ENCODE measurements at regions not wholly inside any gene's neighbourhood (a gene's known extent, or its start where the extent isn't known, plus 50 kb on each side); places are given as distances from the start of the nearest gene placed in this dataset.
A peak's percentile ranks its signal among the peaks of the same experiment; 100 is the strongest.

DNA sequence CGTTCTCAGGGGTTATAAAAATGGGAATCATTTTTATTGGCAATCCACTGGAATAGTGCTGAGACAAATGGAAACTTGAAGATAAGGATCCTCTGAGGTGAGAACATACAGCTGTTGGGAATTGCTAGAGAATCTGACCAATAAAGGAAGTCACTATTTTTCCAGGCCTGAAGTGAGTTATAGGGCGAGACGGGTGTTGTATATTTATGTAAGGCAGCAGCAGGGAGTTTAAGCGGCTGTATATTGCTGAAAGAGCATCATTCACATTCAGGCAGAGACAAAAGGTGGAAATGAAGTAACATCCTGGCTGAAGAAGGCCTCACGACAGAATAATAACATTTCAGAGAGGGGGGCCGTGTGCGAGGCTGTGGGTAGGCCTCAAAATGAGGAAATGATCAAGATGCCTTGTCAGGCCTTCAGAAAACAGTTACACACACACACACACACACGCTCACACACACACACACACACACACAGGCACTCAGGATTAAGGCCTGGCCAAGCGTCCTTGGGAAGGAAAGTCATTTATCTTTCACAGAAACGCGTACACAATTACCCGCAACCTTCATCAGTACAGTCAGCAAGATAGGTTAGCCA lies 964.9 kb upstream of the NR2F2 start:
- Histone ChIP-seq H3K36me3 (ENCODE audit: insufficient read depth) (0 out of 2 replicates have a peak, but pooled peaks cover 4% of the 10 kb centered on the region), H4K20me1 (replicated peaks; ENCODE audit: insufficient read depth) (no peaks in the 10 kb centered on the region), H3K79me2 (replicated peaks; ENCODE audit: insufficient read depth) (no peaks in the 10 kb centered on the region), H3K9me2 (ENCODE audit: insufficient read depth) (no peaks in the 10 kb centered on the region), H3K27me3 (ENCODE audit: insufficient read depth) (no peaks in the 10 kb centered on the region), H2AFZ (peak overlapping the region; percentile 77; the same call in 1 of the 2 replicates), H3K4me1 (ENCODE audit: insufficient read depth) (no peaks in the 10 kb centered on the region), H3K4me3 (no peak overlapping the region), H3K27ac (ENCODE audit: low read depth) (no peak overlapping the region), H3K4me2 (no peak overlapping the region), H3F3A (replicated peaks; ENCODE audit: low read depth) (no peaks in the 10 kb centered on the region)
- ATAC-seq (no peak), DNase-seq (ENCODE audit: low spot score) (no peak)
- peak overlapping the region; percentile 66 for H3K27ac Mint-ChIP-seq
- H3K4me3 Mint-ChIP-seq, result no peak overlapping the region
- H3K36me3 Mint-ChIP-seq (ENCODE audit: low read depth), result peaks cover 3% of the 10 kb centered on the region; the same call in 2 of the 3 replicates
- peaks cover 5% of the 10 kb centered on the region for H3K9me3 Mint-ChIP-seq
- no peaks in the 10 kb centered on the region for H3K27me3 Mint-ChIP-seq (ENCODE audit: insufficient read depth, low read depth, poor library complexity)
- peaks cover 10% of the 10 kb centered on the region; the same call in 2 of the 3 replicates for H3K4me1 Mint-ChIP-seq
- TF ChIP-seq, protein P1, sequence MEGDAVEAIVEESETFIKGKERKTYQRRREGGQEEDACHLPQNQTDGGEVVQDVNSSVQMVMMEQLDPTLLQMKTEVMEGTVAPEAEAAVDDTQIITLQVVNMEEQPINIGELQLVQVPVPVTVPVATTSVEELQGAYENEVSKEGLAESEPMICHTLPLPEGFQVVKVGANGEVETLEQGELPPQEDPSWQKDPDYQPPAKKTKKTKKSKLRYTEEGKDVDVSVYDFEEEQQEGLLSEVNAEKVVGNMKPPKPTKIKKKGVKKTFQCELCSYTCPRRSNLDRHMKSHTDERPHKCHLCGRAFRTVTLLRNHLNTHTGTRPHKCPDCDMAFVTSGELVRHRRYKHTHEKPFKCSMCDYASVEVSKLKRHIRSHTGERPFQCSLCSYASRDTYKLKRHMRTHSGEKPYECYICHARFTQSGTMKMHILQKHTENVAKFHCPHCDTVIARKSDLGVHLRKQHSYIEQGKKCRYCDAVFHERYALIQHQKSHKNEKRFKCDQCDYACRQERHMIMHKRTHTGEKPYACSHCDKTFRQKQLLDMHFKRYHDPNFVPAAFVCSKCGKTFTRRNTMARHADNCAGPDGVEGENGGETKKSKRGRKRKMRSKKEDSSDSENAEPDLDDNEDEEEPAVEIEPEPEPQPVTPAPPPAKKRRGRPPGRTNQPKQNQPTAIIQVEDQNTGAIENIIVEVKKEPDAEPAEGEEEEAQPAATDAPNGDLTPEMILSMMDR (conservative IDR thresholded peaks at IDR 0.05; ENCODE audit: low read depth in 2 of 2), result no peak
- TF ChIP-seq ZNF114 (CRISPR knock-in tag; IDR thresholded peaks at IDR 0.05) (no peak), EZH2phosphoT487 (IDR thresholded peaks at IDR 0.05; ENCODE audit: unreplicated experiment) (no peak), ZNF331 (CRISPR knock-in tag; IDR thresholded peaks at IDR 0.05; ENCODE audit: low read depth) (no peak), JUNB (IDR thresholded peaks at IDR 0.05; ENCODE audit: unreplicated experiment) (no peak), EZH2 (IDR thresholded peaks at IDR 0.05; ENCODE audit: low read depth, unreplicated experiment) (no peak), CREB1 (CRISPR knock-in tag; IDR thresholded peaks at IDR 0.05; ENCODE audit: low read depth) (no peak)
- TF ChIP-seq, protein P2, sequence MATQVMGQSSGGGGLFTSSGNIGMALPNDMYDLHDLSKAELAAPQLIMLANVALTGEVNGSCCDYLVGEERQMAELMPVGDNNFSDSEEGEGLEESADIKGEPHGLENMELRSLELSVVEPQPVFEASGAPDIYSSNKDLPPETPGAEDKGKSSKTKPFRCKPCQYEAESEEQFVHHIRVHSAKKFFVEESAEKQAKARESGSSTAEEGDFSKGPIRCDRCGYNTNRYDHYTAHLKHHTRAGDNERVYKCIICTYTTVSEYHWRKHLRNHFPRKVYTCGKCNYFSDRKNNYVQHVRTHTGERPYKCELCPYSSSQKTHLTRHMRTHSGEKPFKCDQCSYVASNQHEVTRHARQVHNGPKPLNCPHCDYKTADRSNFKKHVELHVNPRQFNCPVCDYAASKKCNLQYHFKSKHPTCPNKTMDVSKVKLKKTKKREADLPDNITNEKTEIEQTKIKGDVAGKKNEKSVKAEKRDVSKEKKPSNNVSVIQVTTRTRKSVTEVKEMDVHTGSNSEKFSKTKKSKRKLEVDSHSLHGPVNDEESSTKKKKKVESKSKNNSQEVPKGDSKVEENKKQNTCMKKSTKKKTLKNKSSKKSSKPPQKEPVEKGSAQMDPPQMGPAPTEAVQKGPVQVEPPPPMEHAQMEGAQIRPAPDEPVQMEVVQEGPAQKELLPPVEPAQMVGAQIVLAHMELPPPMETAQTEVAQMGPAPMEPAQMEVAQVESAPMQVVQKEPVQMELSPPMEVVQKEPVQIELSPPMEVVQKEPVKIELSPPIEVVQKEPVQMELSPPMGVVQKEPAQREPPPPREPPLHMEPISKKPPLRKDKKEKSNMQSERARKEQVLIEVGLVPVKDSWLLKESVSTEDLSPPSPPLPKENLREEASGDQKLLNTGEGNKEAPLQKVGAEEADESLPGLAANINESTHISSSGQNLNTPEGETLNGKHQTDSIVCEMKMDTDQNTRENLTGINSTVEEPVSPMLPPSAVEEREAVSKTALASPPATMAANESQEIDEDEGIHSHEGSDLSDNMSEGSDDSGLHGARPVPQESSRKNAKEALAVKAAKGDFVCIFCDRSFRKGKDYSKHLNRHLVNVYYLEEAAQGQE (IDR thresholded peaks at IDR 0.05; ENCODE audit: unreplicated experiment), result no peak

DNA sequence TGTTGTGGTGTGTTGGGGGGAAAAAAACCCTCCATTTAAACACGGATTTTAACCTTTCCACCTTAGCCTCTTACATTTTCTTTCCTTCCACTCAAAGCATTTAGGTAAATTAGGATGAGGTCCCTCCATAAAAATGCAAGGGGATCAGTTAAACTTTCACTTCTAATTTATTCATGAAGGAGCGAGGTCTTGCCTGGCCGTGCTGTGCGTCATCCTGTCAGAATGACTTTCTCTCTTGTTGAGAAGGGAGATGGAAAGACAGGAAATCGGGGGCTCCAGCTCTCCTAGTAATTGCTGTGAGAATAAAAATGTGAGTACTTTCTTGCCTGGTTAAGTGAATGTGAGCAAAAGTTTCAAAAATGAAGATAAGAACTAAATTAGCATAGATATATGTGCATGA lies 962.3 kb upstream of the NR2F2 start:
- H3F3A ChIP-seq (replicated peaks; ENCODE audit: low read depth), result no peaks in the 10 kb centered on the region
- no peaks in the 10 kb centered on the region for H3K79me2 ChIP-seq (replicated peaks; ENCODE audit: insufficient read depth)
- no peaks in the 10 kb centered on the region for H3K9me2 ChIP-seq (ENCODE audit: insufficient read depth)
- H3K27ac Mint-ChIP-seq, result no peak overlapping the region
- H4K20me1 ChIP-seq (replicated peaks; ENCODE audit: insufficient read depth), result no peaks in the 10 kb centered on the region
- H3K36me3 Mint-ChIP-seq (ENCODE audit: low read depth), result no peaks in the 10 kb centered on the region
- no peak overlapping the region for H3K4me3 ChIP-seq
- H3K9me3 Mint-ChIP-seq, result no peaks in the 10 kb centered on the region
- H3K4me1 Mint-ChIP-seq, result peaks cover 10% of the 10 kb centered on the region; the same call in 2 of the 3 replicates
- no peak for DNase-seq (ENCODE audit: low spot score)
- no peaks in the 10 kb centered on the region for H3K36me3 ChIP-seq (ENCODE audit: insufficient read depth)
- no peak overlapping the region for H3K4me2 ChIP-seq
- no peaks in the 10 kb centered on the region for H3K27me3 ChIP-seq (ENCODE audit: insufficient read depth)
- H3K4me1 ChIP-seq (ENCODE audit: insufficient read depth), result no peaks in the 10 kb centered on the region
- H3K27ac ChIP-seq (ENCODE audit: low read depth), result no peak overlapping the region
- no peaks in the 10 kb centered on the region for H3K27me3 Mint-ChIP-seq (ENCODE audit: insufficient read depth, low read depth, poor library complexity)
- no peak overlapping the region for H3K4me3 Mint-ChIP-seq
- no peak overlapping the region for H2AFZ ChIP-seq
- ATAC-seq, result no peak
- TF ChIP-seq ZNF331 (CRISPR knock-in tag; IDR thresholded peaks at IDR 0.05; ENCODE audit: low read depth), result no peak
- TF ChIP-seq, protein P3, sequence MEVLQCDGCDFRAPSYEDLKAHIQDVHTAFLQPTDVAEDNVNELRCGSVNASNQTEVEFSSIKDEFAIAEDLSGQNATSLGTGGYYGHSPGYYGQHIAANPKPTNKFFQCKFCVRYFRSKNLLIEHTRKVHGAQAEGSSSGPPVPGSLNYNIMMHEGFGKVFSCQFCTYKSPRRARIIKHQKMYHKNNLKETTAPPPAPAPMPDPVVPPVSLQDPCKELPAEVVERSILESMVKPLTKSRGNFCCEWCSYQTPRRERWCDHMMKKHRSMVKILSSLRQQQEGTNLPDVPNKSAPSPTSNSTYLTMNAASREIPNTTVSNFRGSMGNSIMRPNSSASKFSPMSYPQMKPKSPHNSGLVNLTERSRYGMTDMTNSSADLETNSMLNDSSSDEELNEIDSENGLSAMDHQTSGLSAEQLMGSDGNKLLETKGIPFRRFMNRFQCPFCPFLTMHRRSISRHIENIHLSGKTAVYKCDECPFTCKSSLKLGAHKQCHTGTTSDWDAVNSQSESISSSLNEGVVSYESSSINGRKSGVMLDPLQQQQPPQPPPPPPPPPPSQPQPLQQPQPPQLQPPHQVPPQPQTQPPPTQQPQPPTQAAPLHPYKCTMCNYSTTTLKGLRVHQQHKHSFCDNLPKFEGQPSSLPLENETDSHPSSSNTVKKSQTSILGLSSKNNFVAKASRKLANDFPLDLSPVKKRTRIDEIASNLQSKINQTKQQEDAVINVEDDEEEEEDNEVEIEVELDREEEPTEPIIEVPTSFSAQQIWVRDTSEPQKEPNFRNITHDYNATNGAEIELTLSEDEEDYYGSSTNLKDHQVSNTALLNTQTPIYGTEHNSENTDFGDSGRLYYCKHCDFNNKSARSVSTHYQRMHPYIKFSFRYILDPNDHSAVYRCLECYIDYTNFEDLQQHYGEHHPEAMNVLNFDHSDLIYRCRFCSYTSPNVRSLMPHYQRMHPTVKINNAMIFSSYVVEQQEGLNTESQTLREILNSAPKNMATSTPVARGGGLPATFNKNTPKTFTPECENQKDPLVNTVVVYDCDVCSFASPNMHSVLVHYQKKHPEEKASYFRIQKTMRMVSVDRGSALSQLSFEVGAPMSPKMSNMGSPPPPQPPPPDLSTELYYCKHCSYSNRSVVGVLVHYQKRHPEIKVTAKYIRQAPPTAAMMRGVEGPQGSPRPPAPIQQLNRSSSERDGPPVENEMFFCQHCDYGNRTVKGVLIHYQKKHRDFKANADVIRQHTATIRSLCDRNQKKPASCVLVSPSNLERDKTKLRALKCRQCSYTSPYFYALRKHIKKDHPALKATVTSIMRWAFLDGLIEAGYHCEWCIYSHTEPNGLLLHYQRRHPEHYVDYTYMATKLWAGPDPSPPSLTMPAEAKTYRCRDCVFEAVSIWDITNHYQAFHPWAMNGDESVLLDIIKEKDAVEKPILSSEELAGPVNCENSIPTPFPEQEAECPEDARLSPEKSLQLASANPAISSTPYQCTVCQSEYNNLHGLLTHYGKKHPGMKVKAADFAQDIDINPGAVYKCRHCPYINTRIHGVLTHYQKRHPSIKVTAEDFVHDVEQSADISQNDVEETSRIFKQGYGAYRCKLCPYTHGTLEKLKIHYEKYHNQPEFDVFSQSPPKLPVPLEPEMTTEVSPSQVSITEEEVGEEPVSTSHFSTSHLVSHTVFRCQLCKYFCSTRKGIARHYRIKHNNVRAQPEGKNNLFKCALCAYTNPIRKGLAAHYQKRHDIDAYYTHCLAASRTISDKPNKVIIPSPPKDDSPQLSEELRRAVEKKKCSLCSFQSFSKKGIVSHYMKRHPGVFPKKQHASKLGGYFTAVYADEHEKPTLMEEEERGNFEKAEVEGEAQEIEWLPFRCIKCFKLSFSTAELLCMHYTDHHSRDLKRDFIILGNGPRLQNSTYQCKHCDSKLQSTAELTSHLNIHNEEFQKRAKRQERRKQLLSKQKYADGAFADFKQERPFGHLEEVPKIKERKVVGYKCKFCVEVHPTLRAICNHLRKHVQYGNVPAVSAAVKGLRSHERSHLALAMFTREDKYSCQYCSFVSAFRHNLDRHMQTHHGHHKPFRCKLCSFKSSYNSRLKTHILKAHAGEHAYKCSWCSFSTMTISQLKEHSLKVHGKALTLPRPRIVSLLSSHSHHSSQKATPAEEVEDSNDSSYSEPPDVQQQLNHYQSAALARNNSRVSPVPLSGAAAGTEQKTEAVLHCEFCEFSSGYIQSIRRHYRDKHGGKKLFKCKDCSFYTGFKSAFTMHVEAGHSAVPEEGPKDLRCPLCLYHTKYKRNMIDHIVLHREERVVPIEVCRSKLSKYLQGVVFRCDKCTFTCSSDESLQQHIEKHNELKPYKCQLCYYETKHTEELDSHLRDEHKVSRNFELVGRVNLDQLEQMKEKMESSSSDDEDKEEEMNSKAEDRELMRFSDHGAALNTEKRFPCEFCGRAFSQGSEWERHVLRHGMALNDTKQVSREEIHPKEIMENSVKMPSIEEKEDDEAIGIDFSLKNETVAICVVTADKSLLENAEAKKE (CRISPR knock-in tag; IDR thresholded peaks at IDR 0.05), result no peak
- no peak for TF ChIP-seq ZNF114 (CRISPR knock-in tag; IDR thresholded peaks at IDR 0.05)
- no peak for TF ChIP-seq EZH2phosphoT487 (IDR thresholded peaks at IDR 0.05; ENCODE audit: unreplicated experiment)
